ENCODE measurements at regions not wholly inside any gene's neighbourhood (a gene's known extent, or its start where the extent isn't known, plus 50 kb on each side); places are given as distances from the start of the nearest gene placed in this dataset.

GRCh38 chr3:178058629-178059028 lies 477.6 kb upstream of the KCNMB2 start:
- TF ChIP-seq CTCF (IDR thresholded peaks at IDR 0.05; ENCODE audit: low read depth, low read length): no peak
- no peak for TF ChIP-seq POLR2A (IDR thresholded peaks at IDR 0.05; ENCODE audit: extremely low read depth, insufficient read length)
